Fibroblast of upper back skin (primary cell): ENCODE measurements at regions not wholly inside any gene's neighbourhood (a gene's known extent, or its start where the extent isn't known, plus 50 kb on each side); places are given as distances from the start of the nearest gene placed in this dataset.

Experiments used
- DNase-seq: peaks from one replicate; pipeline ENCODE4 v3.0.0-alpha.2; 2013

DNA sequence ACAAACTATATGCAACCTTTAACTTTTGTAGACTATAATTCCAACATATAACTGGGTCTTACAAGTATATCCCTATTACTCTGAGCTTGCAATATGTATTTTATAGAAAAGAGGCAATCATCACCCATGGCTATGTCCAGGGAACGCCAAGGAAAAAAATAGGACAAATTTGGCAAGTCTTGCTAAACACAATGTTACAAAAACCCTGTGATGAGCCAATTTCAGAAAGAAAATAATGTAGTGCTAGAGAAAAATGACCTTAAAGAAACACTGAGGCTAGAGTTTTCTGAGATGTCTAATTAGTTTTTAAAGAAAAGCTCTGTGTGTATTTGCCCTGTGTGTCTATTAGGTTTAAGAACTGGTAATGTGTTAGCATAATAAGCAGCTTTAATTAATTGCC is 68.0 kb upstream of the FREM2 start:
- no peak for DNase-seq

DNA sequence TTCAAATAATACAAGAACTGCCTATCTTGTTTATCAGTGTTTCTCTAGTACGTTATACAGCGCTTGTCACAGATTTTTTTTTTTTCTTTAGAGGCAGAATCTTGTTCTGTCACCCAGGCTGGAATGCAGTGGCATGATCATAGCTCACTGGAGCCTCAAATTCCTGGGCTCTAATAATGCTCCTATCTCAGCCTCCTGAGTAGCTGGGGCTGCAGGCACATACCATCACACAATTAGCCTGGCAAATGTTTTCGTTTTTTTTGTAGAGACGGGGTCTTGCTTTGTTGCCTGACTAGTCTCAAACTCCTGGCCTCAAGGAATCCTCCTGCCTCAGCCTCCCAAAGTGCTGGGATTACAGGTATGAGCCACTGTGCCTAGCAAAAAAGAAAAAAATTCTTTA is 66.0 kb upstream of the FREM2 start:
- no peak for DNase-seq

DNA sequence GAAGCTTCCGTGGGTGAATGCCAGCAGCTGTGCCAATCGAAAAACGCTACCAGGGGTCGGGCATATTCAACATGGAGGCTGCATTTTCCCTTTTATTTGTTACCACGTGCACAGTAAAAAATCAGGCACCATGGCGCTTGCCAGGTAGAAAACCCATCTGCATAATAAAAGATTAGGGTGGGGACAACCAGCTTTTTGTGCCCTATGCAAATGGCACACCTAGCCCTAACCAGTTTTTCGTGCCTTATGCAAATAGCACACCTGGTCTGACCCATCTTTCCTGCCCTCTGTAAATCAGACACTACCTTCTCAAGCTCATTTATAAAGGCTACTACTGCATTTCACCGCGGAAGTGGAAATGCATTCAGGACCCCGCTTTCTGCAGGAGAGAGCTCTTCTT is 62.1 kb upstream of the FREM2 start:
- DNase-seq = no peak

DNA sequence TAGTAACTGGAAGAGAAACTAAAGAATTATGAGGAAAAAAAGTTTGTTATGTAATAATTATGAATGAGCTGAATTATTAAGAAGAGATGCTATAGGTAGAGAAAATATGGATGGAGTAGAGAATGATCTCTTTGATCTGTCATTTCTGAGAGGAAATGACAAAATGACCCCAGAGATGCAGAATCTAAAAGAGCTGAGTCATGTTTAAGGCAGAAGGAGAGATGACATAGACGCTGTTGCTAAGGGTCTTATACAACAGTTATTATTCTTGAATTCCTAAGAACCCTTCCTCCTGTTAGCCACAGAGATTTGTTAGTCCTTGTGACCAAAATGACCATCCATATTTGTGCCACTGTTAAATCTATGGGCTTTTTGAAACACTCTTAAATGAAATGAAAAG is 58.3 kb upstream of the FREM2 start:
- DNase-seq = no peak

DNA sequence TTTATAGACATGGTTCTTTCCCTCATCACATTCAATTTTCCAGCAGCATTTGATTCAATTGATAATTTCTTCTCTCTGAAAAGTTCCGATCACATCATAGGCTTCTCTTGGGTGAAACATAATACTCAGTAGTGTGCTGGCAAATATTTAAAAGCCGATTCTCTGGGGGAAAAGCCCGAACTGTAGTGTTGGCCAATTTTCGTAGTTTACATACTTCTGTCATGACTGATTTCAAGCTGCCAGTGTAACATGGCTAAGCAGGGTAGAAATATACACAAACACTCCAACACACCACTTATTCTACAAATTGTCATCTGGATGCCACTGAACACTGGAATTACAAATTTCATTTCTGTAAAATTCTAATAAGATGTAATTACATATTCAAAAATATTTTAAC is 56.1 kb upstream of the FREM2 start:
- peak; percentile 74 for DNase-seq

DNA sequence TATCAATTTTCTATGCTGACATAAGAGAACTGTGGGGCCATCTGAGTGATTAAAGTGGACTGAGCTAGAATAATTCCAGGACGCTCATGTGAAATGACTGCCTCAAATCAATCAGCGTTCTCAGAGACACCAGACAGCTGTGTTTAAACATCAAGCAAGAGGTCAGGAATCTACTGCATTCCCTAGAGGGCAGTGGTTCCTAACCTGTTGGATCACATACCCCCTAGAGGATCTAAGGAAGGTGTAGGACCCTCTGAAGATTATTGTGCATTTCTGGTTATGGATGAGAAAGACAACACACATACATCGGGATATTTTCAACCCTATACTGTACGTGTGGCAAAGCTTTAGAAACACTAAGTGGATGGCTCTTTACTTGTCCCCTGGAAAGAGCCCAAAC is 51.8 kb upstream of the FREM2 start:
- DNase-seq = no peak

DNA sequence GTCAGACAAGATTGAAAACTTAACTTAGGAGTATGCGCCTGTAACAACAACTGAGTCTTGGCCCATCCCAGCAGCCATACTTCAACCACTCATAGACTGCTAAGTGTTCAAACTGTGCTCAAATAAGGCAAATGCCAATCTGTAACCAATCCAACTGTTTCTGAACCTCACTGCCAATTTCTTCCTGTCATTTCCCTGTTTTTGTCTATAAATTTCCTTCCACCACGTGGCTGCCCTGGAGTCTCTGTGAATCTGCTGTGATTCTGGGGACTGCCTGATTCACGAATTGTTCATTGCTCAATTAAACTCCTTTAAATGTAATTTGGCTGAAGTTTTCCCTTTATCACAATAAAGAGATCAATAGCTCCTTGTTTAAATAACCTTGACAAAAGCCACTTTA is 50.8 kb upstream of the FREM2 start:
- DNase-seq = no peak

DNA sequence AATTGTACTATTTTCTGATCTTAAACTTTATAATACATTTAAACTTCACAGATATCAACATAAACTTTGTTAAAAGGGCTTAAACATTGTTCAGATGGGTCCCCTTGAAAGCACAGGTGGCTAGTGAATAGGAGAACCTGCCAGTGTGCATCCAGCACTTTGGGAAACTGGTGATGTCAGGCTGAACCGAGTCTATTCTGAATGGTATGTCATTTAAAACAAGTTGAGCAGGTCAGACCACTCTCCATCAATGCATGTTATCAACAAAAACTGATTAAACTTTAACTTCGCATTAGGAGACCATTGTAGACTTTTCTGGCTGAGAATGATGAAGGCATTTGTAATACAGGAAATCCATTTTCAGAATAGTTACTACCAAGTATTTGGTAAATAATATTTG is 50.1 kb upstream of the FREM2 start:
- no peak for DNase-seq
